CD4-positive, alpha-beta T cell treated with Interleukin-21 for 1 hour (primary cell): ENCODE measurements at regions not wholly inside any gene's neighbourhood (a gene's known extent, or its start where the extent isn't known, plus 50 kb on each side); places are given as distances from the start of the nearest gene placed in this dataset.

Experiments used
- DNase-seq: peaks from one replicate; pipeline ENCODE4 v3.0.0-alpha.2; 2020

- no peak for DNase-seq
Observed at GRCh38 chr4:137063961-137064360, 468.3 kb downstream of the PCDH18 start.

- DNase-seq: no peak
Observed at GRCh38 chr4:137043184-137043583, 489.1 kb downstream of the PCDH18 start.

GRCh38 chr4:137039370-137039769 lies 492.9 kb downstream of the PCDH18 start:
- no peak for DNase-seq

- DNase-seq: no peak
Observed at GRCh38 chr4:137032222-137032621, 500.1 kb downstream of the PCDH18 start.

GRCh38 chr4:137029026-137029425 lies 503.3 kb downstream of the PCDH18 start:
- no peak for DNase-seq

GRCh38 chr4:137025484-137026059 lies 506.7 kb downstream of the PCDH18 start:
- no peak for DNase-seq

- DNase-seq: no peak
Observed at GRCh38 chr4:137015426-137016409, 516.6 kb downstream of the PCDH18 start.

GRCh38 chr4:137000432-137000831 lies 531.9 kb downstream of the PCDH18 start:
- no peak for DNase-seq

- no peak for DNase-seq
Observed at GRCh38 chr4:136992032-136992431, 540.3 kb downstream of the PCDH18 start.

- DNase-seq: no peak
Observed at GRCh38 chr4:136985683-136986082, 546.6 kb downstream of the PCDH18 start.

- no peak for DNase-seq
Observed at GRCh38 chr4:136967069-136967468, 565.2 kb downstream of the PCDH18 start.

- no peak for DNase-seq
Observed at GRCh38 chr4:136965478-136965877, 566.8 kb downstream of the PCDH18 start.

GRCh38 chr4:136962868-136963267 lies 569.4 kb downstream of the PCDH18 start:
- no peak for DNase-seq

- DNase-seq: no peak
Observed at GRCh38 chr4:136946307-136946907, 585.9 kb downstream of the PCDH18 start.

GRCh38 chr4:136939781-136940180 lies 592.5 kb downstream of the PCDH18 start:
- no peak for DNase-seq

- no peak for DNase-seq
Observed at GRCh38 chr4:136935871-136936270, 596.4 kb downstream of the PCDH18 start.

- DNase-seq: no peak
Observed at GRCh38 chr4:136935305-136935704, 597.0 kb downstream of the PCDH18 start.

- DNase-seq: no peak
Observed at GRCh38 chr4:136934601-136935000, 597.7 kb downstream of the PCDH18 start.

GRCh38 chr4:136931781-136932180 lies 600.5 kb downstream of the PCDH18 start:
- DNase-seq: no peak

- no peak for DNase-seq
Observed at GRCh38 chr4:136928957-136929411, 603.3 kb downstream of the PCDH18 start.

- no peak for DNase-seq
Observed at GRCh38 chr4:136927172-136927571, 605.1 kb downstream of the PCDH18 start.

GRCh38 chr4:136925203-136925602 lies 607.1 kb downstream of the PCDH18 start:
- DNase-seq: no peak

GRCh38 chr4:136922066-136922465 lies 610.2 kb downstream of the PCDH18 start:
- no peak for DNase-seq
